ENCODE measurements at regions not wholly inside any gene's neighbourhood (a gene's known extent, or its start where the extent isn't known, plus 50 kb on each side); places are given as distances from the start of the nearest gene placed in this dataset.
"Not testable (repeated sequence)": the region's sequence is repeated elsewhere in the genome, so short reads cannot be mapped to it uniquely, and the experiment has no call there.

- not testable (repeated sequence) for TF ChIP-seq CTCF (IDR thresholded peaks at IDR 0.05); ZFX (IDR thresholded peaks at IDR 0.05; ENCODE audit: borderline replicate concordance)
These were observed 588.2 kb downstream of the AMY1C start for GRCh38 chr1:104337927-104338326.
